ENCODE measurements at regions not wholly inside any gene's neighbourhood (a gene's known extent, or its start where the extent isn't known, plus 50 kb on each side); places are given as distances from the start of the nearest gene placed in this dataset.

GRCh38 chr4:53889326-53890055 lies 174.9 kb downstream of the CHIC2 start:
- TF ChIP-seq CTCF (IDR thresholded peaks at IDR 0.05; ENCODE audit: low read length) = no peak
- TF ChIP-seq EZH2phosphoT487 (IDR thresholded peaks at IDR 0.05; ENCODE audit: low read length) = no peak
- TF ChIP-seq EZH2 (optimal IDR thresholded peaks at IDR 0.05; ENCODE audit: low read depth, low read length) = no peak
